ENCODE measurements at regions not wholly inside any gene's neighbourhood (a gene's known extent, or its start where the extent isn't known, plus 50 kb on each side); places are given as distances from the start of the nearest gene placed in this dataset.

DNA sequence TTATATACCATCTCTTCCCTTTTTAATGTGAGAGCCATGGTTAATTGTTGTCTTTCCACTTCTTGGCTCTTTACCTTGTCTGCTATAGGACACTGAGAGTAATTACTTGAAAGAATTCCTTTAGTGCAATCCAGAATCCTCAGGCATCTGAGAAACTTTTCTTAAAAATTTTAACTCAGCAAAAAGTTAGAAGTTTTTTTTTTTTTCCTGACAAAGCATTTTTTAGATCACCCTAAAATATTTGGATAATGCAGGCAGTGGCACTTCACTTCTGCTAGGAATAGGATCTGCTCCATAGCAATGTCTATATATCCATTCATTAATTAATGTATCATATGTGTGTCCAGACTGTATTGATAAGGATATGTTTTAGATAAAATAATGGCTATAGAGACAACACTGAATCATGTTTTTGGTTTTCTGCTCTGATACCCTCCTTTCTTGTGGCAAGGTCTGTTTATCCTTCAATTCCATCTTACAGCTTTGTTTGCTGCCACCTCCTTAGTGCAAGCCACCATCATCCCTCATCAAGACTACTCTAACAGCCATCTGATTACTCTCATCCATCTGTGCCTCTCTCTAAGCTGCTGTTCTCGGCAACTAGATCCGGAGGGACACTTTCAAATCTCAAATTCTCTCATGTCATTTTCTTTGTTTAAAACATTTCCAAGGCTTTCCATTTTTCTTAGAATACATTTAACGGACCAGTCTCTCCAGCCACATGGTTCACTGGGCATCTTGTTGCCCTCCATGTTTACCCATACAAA is 563.5 kb downstream of the EDEM1 start:
- Histone ChIP-seq H3K36me3 (replicated peaks) (no peaks in the 10 kb centered on the region), H3K4me3 (ENCODE audit: low read depth, low read length) (no peak overlapping the region), H3K27ac (no peak overlapping the region), H3K27me3 (replicated peaks) (no peaks in the 10 kb centered on the region)
- DNase-seq, result no peak
- TF ChIP-seq, protein P1, sequence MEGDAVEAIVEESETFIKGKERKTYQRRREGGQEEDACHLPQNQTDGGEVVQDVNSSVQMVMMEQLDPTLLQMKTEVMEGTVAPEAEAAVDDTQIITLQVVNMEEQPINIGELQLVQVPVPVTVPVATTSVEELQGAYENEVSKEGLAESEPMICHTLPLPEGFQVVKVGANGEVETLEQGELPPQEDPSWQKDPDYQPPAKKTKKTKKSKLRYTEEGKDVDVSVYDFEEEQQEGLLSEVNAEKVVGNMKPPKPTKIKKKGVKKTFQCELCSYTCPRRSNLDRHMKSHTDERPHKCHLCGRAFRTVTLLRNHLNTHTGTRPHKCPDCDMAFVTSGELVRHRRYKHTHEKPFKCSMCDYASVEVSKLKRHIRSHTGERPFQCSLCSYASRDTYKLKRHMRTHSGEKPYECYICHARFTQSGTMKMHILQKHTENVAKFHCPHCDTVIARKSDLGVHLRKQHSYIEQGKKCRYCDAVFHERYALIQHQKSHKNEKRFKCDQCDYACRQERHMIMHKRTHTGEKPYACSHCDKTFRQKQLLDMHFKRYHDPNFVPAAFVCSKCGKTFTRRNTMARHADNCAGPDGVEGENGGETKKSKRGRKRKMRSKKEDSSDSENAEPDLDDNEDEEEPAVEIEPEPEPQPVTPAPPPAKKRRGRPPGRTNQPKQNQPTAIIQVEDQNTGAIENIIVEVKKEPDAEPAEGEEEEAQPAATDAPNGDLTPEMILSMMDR (IDR thresholded peaks at IDR 0.05; ENCODE audit: low read depth, low read length, missing control alignments), result no peak
- in situ Hi-C loops (cut with HindIII; ENCODE audit: low pct_ligation_motif_present, low sequenced_read_pairs), result no loop called here

DNA sequence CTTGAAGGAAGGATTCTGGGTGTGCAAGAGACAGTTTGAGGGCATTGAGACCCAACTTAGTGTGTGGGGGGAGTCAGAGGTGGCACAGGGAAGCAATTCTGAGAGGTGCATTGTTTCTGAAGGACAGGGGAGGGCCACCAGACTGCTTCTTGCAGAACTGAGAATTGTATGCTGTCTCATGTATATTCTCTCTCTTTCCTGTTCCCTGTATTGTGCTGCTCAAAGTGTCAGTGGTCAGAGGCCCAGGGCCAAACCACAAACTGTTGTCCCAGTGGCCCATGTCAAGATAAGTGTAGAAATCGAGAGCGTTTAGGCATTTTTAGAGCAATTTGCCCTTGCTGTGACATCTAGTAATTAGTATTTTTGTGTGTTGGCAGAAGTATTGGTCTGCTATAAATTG is 567.1 kb downstream of the EDEM1 start:
- Histone ChIP-seq H3K27ac (no peak overlapping the region), H3K27me3 (replicated peaks) (no peaks in the 10 kb centered on the region), H3K4me3 (ENCODE audit: low read depth, low read length) (no peak overlapping the region), H3K36me3 (replicated peaks) (no peaks in the 10 kb centered on the region)
- in situ Hi-C loops (cut with HindIII; ENCODE audit: low pct_ligation_motif_present, low sequenced_read_pairs), result no loop called here
- TF ChIP-seq, protein P1 (IDR thresholded peaks at IDR 0.05; ENCODE audit: low read depth, low read length, missing control alignments), result no peak
- no peak for DNase-seq

DNA sequence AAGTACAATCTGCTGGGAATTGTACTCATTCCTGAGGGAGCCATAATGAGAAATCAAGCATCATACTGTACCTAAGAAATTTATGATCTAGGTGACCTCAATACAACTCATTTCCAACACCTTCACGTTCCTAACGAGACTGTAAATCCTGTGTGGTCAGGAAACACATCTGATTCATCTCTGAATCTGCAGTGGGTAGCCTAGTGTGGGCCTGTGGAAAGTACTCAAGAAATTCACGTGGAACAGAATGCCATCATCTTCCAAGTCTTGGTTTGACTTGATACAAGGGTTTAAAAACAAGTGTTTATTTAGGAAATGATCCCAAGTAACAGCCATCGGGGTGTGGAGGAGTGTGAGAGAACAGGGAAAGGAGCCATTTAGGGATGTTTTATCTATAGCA is 568.9 kb downstream of the EDEM1 start:
- in situ Hi-C loops (cut with HindIII; ENCODE audit: low pct_ligation_motif_present, low sequenced_read_pairs), result no loop called here
- DNase-seq, result no peak
- no peak overlapping the region for H3K27ac ChIP-seq
- no peak overlapping the region for H3K4me3 ChIP-seq (ENCODE audit: low read depth, low read length)
- TF ChIP-seq, protein P1 (IDR thresholded peaks at IDR 0.05; ENCODE audit: low read depth, low read length, missing control alignments), result no peak
- no peaks in the 10 kb centered on the region for H3K27me3 ChIP-seq (replicated peaks)
- no peaks in the 10 kb centered on the region for H3K36me3 ChIP-seq (replicated peaks)

DNA sequence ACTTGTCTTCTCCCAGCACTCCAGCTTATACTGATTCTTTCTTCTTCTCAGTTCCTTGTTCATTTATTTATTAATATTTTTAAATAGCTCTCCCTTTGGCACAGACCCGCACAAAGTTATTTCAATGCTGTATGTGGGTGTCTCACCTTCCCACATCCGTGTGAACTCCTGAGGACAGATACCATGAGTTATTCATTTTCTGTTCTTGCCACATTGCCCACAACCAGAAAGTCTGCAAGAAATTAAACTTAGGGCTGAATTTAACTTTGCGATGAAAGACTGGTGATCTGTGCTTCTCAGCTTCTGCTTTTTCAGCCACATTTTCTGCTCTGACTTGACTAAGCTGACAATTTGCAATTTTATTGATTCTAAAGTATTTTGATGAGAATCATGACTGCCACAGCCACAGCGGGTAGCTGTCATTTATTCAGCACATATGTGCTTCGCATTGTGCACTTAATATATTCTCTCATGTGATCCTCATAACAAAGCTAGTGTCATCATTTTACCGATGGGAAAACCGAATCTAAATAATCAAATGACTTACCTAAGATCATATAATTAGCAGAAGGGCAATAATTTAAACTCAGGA is 569.8 kb downstream of the EDEM1 start:
- Histone ChIP-seq H3K4me3 (ENCODE audit: low read depth, low read length) (no peak overlapping the region), H3K36me3 (replicated peaks) (no peaks in the 10 kb centered on the region), H3K27ac (no peak overlapping the region), H3K27me3 (replicated peaks) (no peaks in the 10 kb centered on the region)
- DNase-seq, result no peak
- TF ChIP-seq, protein P1 (IDR thresholded peaks at IDR 0.05; ENCODE audit: low read depth, low read length, missing control alignments), result no peak
- in situ Hi-C loops (cut with HindIII; ENCODE audit: low pct_ligation_motif_present, low sequenced_read_pairs), result no loop called here

DNA sequence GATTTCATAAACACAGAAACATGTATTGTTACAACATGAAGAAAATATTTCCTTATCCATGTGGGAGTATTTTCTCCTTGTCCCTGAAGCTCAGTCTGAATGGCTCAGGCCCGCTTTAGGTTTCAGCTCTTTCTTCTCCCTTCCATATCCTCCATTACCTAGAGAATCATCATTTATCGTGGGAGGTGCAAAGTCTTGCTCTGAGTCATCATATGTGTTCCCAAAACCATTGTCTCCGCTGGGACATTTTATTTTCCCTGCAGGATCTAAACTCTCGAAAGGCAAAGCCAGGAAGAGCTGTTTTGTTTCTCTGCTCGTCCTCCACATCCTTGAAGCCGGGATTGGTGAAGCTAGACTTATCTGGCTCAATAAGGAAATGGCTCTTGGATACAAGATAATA is 571.2 kb downstream of the EDEM1 start:
- Histone ChIP-seq H3K4me3 (ENCODE audit: low read depth, low read length) (no peak overlapping the region), H3K27me3 (replicated peaks) (no peaks in the 10 kb centered on the region), H3K36me3 (replicated peaks) (no peaks in the 10 kb centered on the region), H3K27ac (no peak overlapping the region)
- DNase-seq, result no peak
- in situ Hi-C loops (cut with HindIII; ENCODE audit: low pct_ligation_motif_present, low sequenced_read_pairs), result no loop called here
- TF ChIP-seq, protein P1 (IDR thresholded peaks at IDR 0.05; ENCODE audit: low read depth, low read length, missing control alignments), result no peak
